Astrocyte (in vitro differentiated cells and primary cell): ENCODE measurements at regions not wholly inside any gene's neighbourhood (a gene's known extent, or its start where the extent isn't known, plus 50 kb on each side); places are given as distances from the start of the nearest gene placed in this dataset.

Experiments used
- CTCF ChIP-seq: IDR thresholded peaks from 2 replicates; pipeline ENCODE4 v1.5.1; 2011; ENCODE audit warnings: low read depth, mild to moderate bottlenecking, inconsistent platforms, low read length, moderate library complexity; ENCODE audit not compliant: insufficient read depth
- EZH2 ChIP-seq: IDR thresholded peaks from 2 replicates; pipeline ENCODE4 v1.6.1; 2012; ENCODE audit warnings: mild to moderate bottlenecking, low read length, inconsistent platforms; ENCODE audit not compliant: insufficient read depth

GRCh38 chr6:76381612-76382011, 309.1 kb upstream of the IMPG1 start:
- no peak for TF ChIP-seq CTCF
- no peak for TF ChIP-seq EZH2
